ENCODE measurements at regions not wholly inside any gene's neighbourhood (a gene's known extent, or its start where the extent isn't known, plus 50 kb on each side); places are given as distances from the start of the nearest gene placed in this dataset.
"Not testable (repeated sequence)": the region's sequence is repeated elsewhere in the genome, so short reads cannot be mapped to it uniquely, and the experiment has no call there.

GRCh38 chr1:120949724-120950123 lies 60.2 kb downstream of the PPIAL4A start:
- not testable (repeated sequence) for TF ChIP-seq POLR2AphosphoS2 (IDR thresholded peaks at IDR 0.05; ENCODE audit: low read depth, low read length); CTCF (CRISPR knock-in tag; IDR thresholded peaks at IDR 0.05); ZNF138 (CRISPR knock-in tag; IDR thresholded peaks at IDR 0.05; ENCODE audit: low read depth); FOXM1 (CRISPR knock-in tag; IDR thresholded peaks at IDR 0.05)

Measured in HepG2 (cell line).